ENCODE measurements at regions not wholly inside any gene's neighbourhood (a gene's known extent, or its start where the extent isn't known, plus 50 kb on each side); places are given as distances from the start of the nearest gene placed in this dataset.
A peak's percentile ranks its signal among the peaks of the same experiment; 100 is the strongest.
"Not testable (repeated sequence)": the region's sequence is repeated elsewhere in the genome, so short reads cannot be mapped to it uniquely, and the experiment has no call there.

- H3K9ac ChIP-seq (ENCODE audit: low read depth, low read length): no peak overlapping the region
- H3K9me3 ChIP-seq (ENCODE audit: control insufficient read depth, insufficient read depth, low read length): no peaks in the 10 kb centered on the region
- H3K4me1 ChIP-seq (ENCODE audit: insufficient read depth, low read length): peaks cover 22% of the 10 kb centered on the region
- H3K36me3 ChIP-seq (ENCODE audit: insufficient read depth, low read length): no peaks in the 10 kb centered on the region
Observed at GRCh38 chr5:126677121-126677520, 76.4 kb downstream of the PHAX start.

GRCh38 chr5:126680191-126680817 lies 79.6 kb downstream of the PHAX start:
- peak overlapping the region; percentile 13; the same call in 1 of the 2 replicates for H3K9ac ChIP-seq (ENCODE audit: low read depth, low read length)
- no peaks in the 10 kb centered on the region for H3K36me3 ChIP-seq (ENCODE audit: insufficient read depth, low read length)
- no peaks in the 10 kb centered on the region for H3K9me3 ChIP-seq (ENCODE audit: control insufficient read depth, insufficient read depth, low read length)
- peaks cover 16% of the 10 kb centered on the region for H3K4me1 ChIP-seq (ENCODE audit: insufficient read depth, low read length)

GRCh38 chr5:126681314-126681713 lies 80.6 kb downstream of the PHAX start:
- not testable (repeated sequence) for H3K9me3 ChIP-seq (ENCODE audit: control insufficient read depth, insufficient read depth, low read length); H3K9ac ChIP-seq (ENCODE audit: low read depth, low read length); H3K36me3 ChIP-seq (ENCODE audit: insufficient read depth, low read length)
- peaks cover 16% of the 10 kb centered on the region for H3K4me1 ChIP-seq (ENCODE audit: insufficient read depth, low read length)

- Histone ChIP-seq H3K9ac (ENCODE audit: low read depth, low read length) (no peak overlapping the region), H3K4me1 (ENCODE audit: insufficient read depth, low read length) (peaks cover 15% of the 10 kb centered on the region), H3K36me3 (ENCODE audit: insufficient read depth, low read length) (no peaks in the 10 kb centered on the region), H3K9me3 (ENCODE audit: control insufficient read depth, insufficient read depth, low read length) (no peaks in the 10 kb centered on the region)
Observed at GRCh38 chr5:126681970-126682369, 81.2 kb downstream of the PHAX start.

GRCh38 chr5:126682856-126683255 lies 82.1 kb downstream of the PHAX start:
- Histone ChIP-seq H3K4me1 (ENCODE audit: insufficient read depth, low read length) (peaks cover 11% of the 10 kb centered on the region), H3K36me3 (ENCODE audit: insufficient read depth, low read length) (no peaks in the 10 kb centered on the region), H3K9ac (ENCODE audit: low read depth, low read length) (no peak overlapping the region), H3K9me3 (ENCODE audit: control insufficient read depth, insufficient read depth, low read length) (no peaks in the 10 kb centered on the region)

GRCh38 chr5:126683912-126684311 lies 83.2 kb downstream of the PHAX start:
- Histone ChIP-seq H3K36me3 (ENCODE audit: insufficient read depth, low read length) (no peaks in the 10 kb centered on the region), H3K9ac (ENCODE audit: low read depth, low read length) (no peak overlapping the region), H3K9me3 (ENCODE audit: control insufficient read depth, insufficient read depth, low read length) (no peaks in the 10 kb centered on the region), H3K4me1 (ENCODE audit: insufficient read depth, low read length) (peaks cover 11% of the 10 kb centered on the region)

GRCh38 chr5:126684656-126685442 lies 84.1 kb downstream of the PHAX start:
- peak overlapping the region; percentile 19; the same call in 1 of the 2 replicates for H3K9ac ChIP-seq (ENCODE audit: low read depth, low read length)
- H3K36me3 ChIP-seq (ENCODE audit: insufficient read depth, low read length); H3K9me3 ChIP-seq (ENCODE audit: control insufficient read depth, insufficient read depth, low read length); H3K4me1 ChIP-seq (ENCODE audit: insufficient read depth, low read length): not testable (repeated sequence)

GRCh38 chr5:126686451-126687126 lies 85.8 kb downstream of the PHAX start:
- H3K36me3 ChIP-seq (ENCODE audit: insufficient read depth, low read length): no peaks in the 10 kb centered on the region
- 0 out of 2 replicates have a peak, but pooled peaks cover 4% of the 10 kb centered on the region for H3K4me1 ChIP-seq (ENCODE audit: insufficient read depth, low read length)
- no peaks in the 10 kb centered on the region for H3K9me3 ChIP-seq (ENCODE audit: control insufficient read depth, insufficient read depth, low read length)
- H3K9ac ChIP-seq (ENCODE audit: low read depth, low read length): no peak overlapping the region

GRCh38 chr5:126692971-126693370 lies 84.0 kb upstream of the LMNB1 start:
- no peaks in the 10 kb centered on the region for H3K4me1 ChIP-seq (ENCODE audit: insufficient read depth, low read length)
- no peaks in the 10 kb centered on the region for H3K36me3 ChIP-seq (ENCODE audit: insufficient read depth, low read length)
- H3K9me3 ChIP-seq (ENCODE audit: control insufficient read depth, insufficient read depth, low read length): no peaks in the 10 kb centered on the region
- no peak overlapping the region for H3K9ac ChIP-seq (ENCODE audit: low read depth, low read length)

GRCh38 chr5:126693806-126694205 lies 83.1 kb upstream of the LMNB1 start:
- Histone ChIP-seq H3K9me3 (ENCODE audit: control insufficient read depth, insufficient read depth, low read length) (no peaks in the 10 kb centered on the region), H3K4me1 (ENCODE audit: insufficient read depth, low read length) (no peaks in the 10 kb centered on the region), H3K36me3 (ENCODE audit: insufficient read depth, low read length) (no peaks in the 10 kb centered on the region), H3K9ac (ENCODE audit: low read depth, low read length) (no peak overlapping the region)

- H3K36me3 ChIP-seq (ENCODE audit: insufficient read depth, low read length): no peaks in the 10 kb centered on the region
- H3K9ac ChIP-seq (ENCODE audit: low read depth, low read length): no peak overlapping the region
- H3K4me1 ChIP-seq (ENCODE audit: insufficient read depth, low read length): no peaks in the 10 kb centered on the region
- no peaks in the 10 kb centered on the region for H3K9me3 ChIP-seq (ENCODE audit: control insufficient read depth, insufficient read depth, low read length)
Observed at GRCh38 chr5:126694403-126694802, 82.5 kb upstream of the LMNB1 start.

- H3K36me3 ChIP-seq (ENCODE audit: insufficient read depth, low read length): no peaks in the 10 kb centered on the region
- no peak overlapping the region for H3K9ac ChIP-seq (ENCODE audit: low read depth, low read length)
- no peaks in the 10 kb centered on the region for H3K4me1 ChIP-seq (ENCODE audit: insufficient read depth, low read length)
- H3K9me3 ChIP-seq (ENCODE audit: control insufficient read depth, insufficient read depth, low read length): no peaks in the 10 kb centered on the region
Observed at GRCh38 chr5:126695091-126695490, 81.8 kb upstream of the LMNB1 start.

- H3K9me3 ChIP-seq (ENCODE audit: control insufficient read depth, insufficient read depth, low read length): no peaks in the 10 kb centered on the region
- no peak overlapping the region for H3K9ac ChIP-seq (ENCODE audit: low read depth, low read length)
- H3K4me1 ChIP-seq (ENCODE audit: insufficient read depth, low read length): no peaks in the 10 kb centered on the region
- H3K36me3 ChIP-seq (ENCODE audit: insufficient read depth, low read length): no peaks in the 10 kb centered on the region
Observed at GRCh38 chr5:126707080-126707479, 69.9 kb upstream of the LMNB1 start.

- Histone ChIP-seq H3K9me3 (ENCODE audit: control insufficient read depth, insufficient read depth, low read length) (no peaks in the 10 kb centered on the region), H3K9ac (ENCODE audit: low read depth, low read length) (no peak overlapping the region), H3K4me1 (ENCODE audit: insufficient read depth, low read length) (peaks cover 9% of the 10 kb centered on the region), H3K36me3 (ENCODE audit: insufficient read depth, low read length) (no peaks in the 10 kb centered on the region)
Observed at GRCh38 chr5:126715765-126716164, 61.2 kb upstream of the LMNB1 start.

GRCh38 chr5:126716861-126717260 lies 60.1 kb upstream of the LMNB1 start:
- Histone ChIP-seq H3K36me3 (ENCODE audit: insufficient read depth, low read length) (no peaks in the 10 kb centered on the region), H3K9ac (ENCODE audit: low read depth, low read length) (no peak overlapping the region), H3K4me1 (ENCODE audit: insufficient read depth, low read length) (peaks cover 9% of the 10 kb centered on the region), H3K9me3 (ENCODE audit: control insufficient read depth, insufficient read depth, low read length) (no peaks in the 10 kb centered on the region)
